Neuronal stem cell (in vitro differentiated cells): ENCODE measurements at regions not wholly inside any gene's neighbourhood (a gene's known extent, or its start where the extent isn't known, plus 50 kb on each side); places are given as distances from the start of the nearest gene placed in this dataset.

Experiments used
- DNase-seq: peaks from one replicate; pipeline ENCODE4 v3.0.0-alpha.2; 2013; ENCODE audit warnings: low spot score
- H2AFZ ChIP-seq: one replicate; pipeline ENCODE4 v1.6.1; 2013; ENCODE audit warnings: mild to moderate bottlenecking, low read length, inconsistent platforms
- H2AK5ac ChIP-seq: 2 replicates; pipeline ENCODE4 v1.6.1; 2013; ENCODE audit warnings: low read depth, mild to moderate bottlenecking, inconsistent platforms, low read length, moderate library complexity, mixed read lengths
- H2BK120ac ChIP-seq: 2 replicates; pipeline ENCODE4 v1.6.1; 2013; ENCODE audit warnings: low read depth, mild to moderate bottlenecking, inconsistent platforms, low read length, moderate library complexity, mixed read lengths
- H2BK12ac ChIP-seq: one replicate; pipeline ENCODE4 v1.6.1; 2013; ENCODE audit warnings: low read length, inconsistent platforms
- H2BK15ac ChIP-seq: 2 replicates; pipeline ENCODE4 v1.6.1; 2013; ENCODE audit warnings: mild to moderate bottlenecking, low read length, inconsistent platforms, mixed read lengths
- H2BK5ac ChIP-seq: one replicate; pipeline ENCODE4 v1.6.1; 2013; ENCODE audit warnings: inconsistent platforms, mild to moderate bottlenecking, low read length, moderate library complexity
- H3K14ac ChIP-seq: one replicate; pipeline ENCODE4 v1.6.1; 2013; ENCODE audit warnings: low read length, inconsistent platforms
- H3K18ac ChIP-seq: 2 replicates; pipeline ENCODE4 v1.6.1; 2013; ENCODE audit warnings: low read length, inconsistent platforms
- H3K23ac ChIP-seq: 2 replicates; pipeline ENCODE4 v1.6.1; 2013; ENCODE audit warnings: low read depth, mild to moderate bottlenecking, mixed read lengths, low read length, inconsistent platforms; ENCODE audit not compliant: poor library complexity
- H3K27ac ChIP-seq: replicated peaks from 3 replicates; pipeline ENCODE4 v1.5.1; 2013; ENCODE audit warnings: low read length, inconsistent platforms
- H3K27me3 ChIP-seq, 3 experiments: 2 replicates each; pipeline ENCODE4 v1.6.1; 2013; ENCODE audit warnings: low read length in 3 of 3, mild to moderate bottlenecking in 2 of 3, inconsistent platforms in 1 of 3, low read depth in 1 of 3, mixed read lengths in 1 of 3, moderate library complexity in 1 of 3; ENCODE audit not compliant: control insufficient read depth in 3 of 3, insufficient read depth in 3 of 3
- H3K36me3 ChIP-seq, 2 donors: replicated peaks in 1 of 2; 2 replicates each; pipeline ENCODE4 v1.6.1; 2013; ENCODE audit warnings: low read length in 2 of 2; ENCODE audit not compliant: control insufficient read depth in 2 of 2, insufficient read depth in 2 of 2
- H3K4ac ChIP-seq: 2 replicates; pipeline ENCODE4 v1.6.1; 2013; ENCODE audit warnings: inconsistent platforms, mild to moderate bottlenecking, low read length, moderate library complexity
- H3K4me1 ChIP-seq, 2 donors: 1 replicate in 1 of 2; 2 replicates in 1 of 2; pipeline ENCODE4 v1.6.1; 2013; ENCODE audit warnings: low read length in 2 of 2, low read depth in 1 of 2; ENCODE audit not compliant: control insufficient read depth in 2 of 2, insufficient read depth in 1 of 2
- H3K4me2 ChIP-seq: one replicate; pipeline ENCODE4 v1.6.1; 2013; ENCODE audit warnings: mild to moderate bottlenecking, low read length, inconsistent platforms; ENCODE audit not compliant: insufficient read depth, poor library complexity, severe bottlenecking
- H3K4me3 ChIP-seq, 2 donors: 2 replicates each; pipeline ENCODE4 v1.5.1; 2013; ENCODE audit warnings: low read length in 2 of 2, mild to moderate bottlenecking in 2 of 2, inconsistent platforms in 1 of 2, moderate library complexity in 1 of 2
- H3K79me1 ChIP-seq: one replicate; pipeline ENCODE4 v1.6.1; 2013; ENCODE audit warnings: low read depth, mild to moderate bottlenecking, inconsistent platforms, low read length, moderate library complexity
- H3K9ac ChIP-seq: one replicate; pipeline ENCODE4 v1.6.1; 2013; ENCODE audit warnings: mild to moderate bottlenecking, low read depth, low read length, inconsistent platforms; ENCODE audit not compliant: poor library complexity
- H3K9me3 ChIP-seq, 2 donors: replicated peaks in 1 of 2; 2 replicates each; pipeline versions ENCODE3 to v1.6.1; 2013; ENCODE audit warnings: low read length in 2 of 2, mild to moderate bottlenecking in 2 of 2, inconsistent platforms in 1 of 2, low read depth in 1 of 2, mixed read lengths in 1 of 2, moderate library complexity in 1 of 2; ENCODE audit not compliant: control insufficient read depth in 2 of 2, insufficient read depth in 1 of 2
- H4K8ac ChIP-seq: one replicate; pipeline ENCODE4 v1.6.1; 2013; ENCODE audit warnings: low read depth, mild to moderate bottlenecking, inconsistent platforms, low read length, moderate library complexity
- H4K91ac ChIP-seq: one replicate; pipeline ENCODE4 v1.6.1; 2013; ENCODE audit warnings: low read length, low read depth, mild to moderate bottlenecking, inconsistent platforms; ENCODE audit not compliant: poor library complexity
- WGBS, 2 donors: extraction: QIAGEN DNeasy Blood & Tissue Kit; methylation state at CpG; one replicate each; pipeline ENCODE4 v1.1.7; 2013; ENCODE audit warnings: missing lambda C conversion rate in 2 of 2, mixed read lengths in 1 of 2; ENCODE audit not compliant: insufficient read length in 2 of 2, insufficient replicate concordance in 1 of 2; ENCODE audit errors: extremely low coverage in 2 of 2; 5-methylcytosine and 5-hydroxymethylcytosine counted together

DNA sequence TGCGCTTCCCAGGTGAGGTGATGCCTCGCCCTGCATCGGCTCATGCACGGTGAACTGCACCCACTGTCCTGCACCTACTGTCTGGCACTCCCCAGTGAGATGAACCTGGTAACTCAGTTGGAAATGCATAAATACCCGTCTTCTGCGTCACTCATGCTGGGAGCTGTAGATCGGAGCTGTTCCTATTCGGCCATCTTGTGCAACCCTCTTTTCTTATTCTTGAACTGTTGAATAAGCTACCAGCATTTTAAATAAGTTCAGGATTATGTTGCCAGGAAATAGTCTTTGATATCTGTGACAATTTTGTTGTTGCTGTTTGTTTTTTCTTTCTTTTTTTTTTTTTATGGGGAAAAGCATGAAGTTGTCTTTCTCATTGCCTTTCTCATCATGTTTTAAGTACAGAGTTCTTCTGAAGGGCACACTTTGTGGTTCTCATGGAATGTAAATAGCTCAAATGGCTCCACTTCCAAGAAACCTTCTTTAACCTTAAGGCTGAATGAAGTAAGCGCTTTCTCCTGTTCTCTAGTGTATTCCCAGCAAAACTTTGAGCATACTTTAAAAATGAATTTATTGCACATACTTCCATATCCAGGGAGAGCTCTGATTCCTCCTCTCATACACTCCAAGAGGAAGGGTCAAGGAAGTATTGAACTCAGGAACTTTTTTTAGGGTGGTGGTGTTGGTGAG, 468.0 kb upstream of the TBL1XR1 start:
- H2BK15ac ChIP-seq: no peak overlapping the region
- no peaks in the 10 kb centered on the region for H3K79me1 ChIP-seq
- H3K27me3 ChIP-seq: no peaks in the 10 kb centered on the region
- no CpG with 5 or more reads among the region's 9 CpGs for WGBS, 2 donors
- H2AFZ ChIP-seq: no peak overlapping the region
- H3K4me1 ChIP-seq: no peaks in the 10 kb centered on the region
- H3K4ac ChIP-seq: no peak overlapping the region
- no peak overlapping the region for H3K23ac ChIP-seq
- no peak overlapping the region for H2BK120ac ChIP-seq
- no peak overlapping the region for H4K8ac ChIP-seq
- H3K9ac ChIP-seq: no peak overlapping the region
- peaks cover 0 to 9% of the 10 kb centered on the region in 2 donors for H3K9me3 ChIP-seq
- no peak overlapping the region for H3K18ac ChIP-seq
- H3K4me3 ChIP-seq: no peak overlapping the region
- H3K14ac ChIP-seq: no peak overlapping the region
- no peak for DNase-seq
- no peak overlapping the region for H4K91ac ChIP-seq
- H2BK12ac ChIP-seq: no peak overlapping the region
- no peak overlapping the region for H2BK5ac ChIP-seq
- H3K4me2 ChIP-seq: no peak overlapping the region
- H3K27ac ChIP-seq: no peak overlapping the region
- H2AK5ac ChIP-seq: no peak overlapping the region
- H3K36me3 ChIP-seq: no peaks in the 10 kb centered on the region

DNA sequence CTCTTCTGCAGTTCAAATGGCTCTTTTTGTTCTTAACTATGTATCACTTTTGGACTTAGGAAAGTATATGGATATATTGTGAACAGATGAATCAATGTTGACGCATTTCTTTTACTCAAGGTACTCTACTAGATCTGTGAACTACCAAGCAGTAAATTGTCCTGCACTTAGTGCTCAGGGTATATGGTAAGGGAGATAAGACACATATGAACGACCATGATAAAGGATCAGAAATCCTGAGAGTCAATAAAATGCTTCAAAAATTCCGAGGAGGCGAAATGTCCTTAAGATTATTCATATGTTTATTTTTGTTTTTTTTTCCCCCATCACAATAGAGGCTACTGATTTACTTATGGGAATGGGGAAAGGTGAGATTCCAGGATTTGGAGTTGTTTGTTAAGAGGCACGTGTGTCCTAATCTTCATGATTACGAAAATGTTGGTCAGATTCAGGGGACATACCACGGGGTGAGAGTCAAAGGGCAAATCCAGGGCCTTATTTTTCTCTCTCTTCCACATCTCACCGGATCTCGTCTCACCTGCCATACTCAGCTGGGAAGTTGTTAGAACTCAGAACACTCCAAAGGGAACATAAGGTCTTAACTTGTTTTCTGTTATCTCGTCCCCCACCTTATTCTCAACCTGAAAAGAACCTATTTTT, 475.1 kb upstream of the TBL1XR1 start:
- no CpG with 5 or more reads among the region's 10 CpGs for WGBS, 2 donors
- no peaks in the 10 kb centered on the region for H3K36me3 ChIP-seq

DNA sequence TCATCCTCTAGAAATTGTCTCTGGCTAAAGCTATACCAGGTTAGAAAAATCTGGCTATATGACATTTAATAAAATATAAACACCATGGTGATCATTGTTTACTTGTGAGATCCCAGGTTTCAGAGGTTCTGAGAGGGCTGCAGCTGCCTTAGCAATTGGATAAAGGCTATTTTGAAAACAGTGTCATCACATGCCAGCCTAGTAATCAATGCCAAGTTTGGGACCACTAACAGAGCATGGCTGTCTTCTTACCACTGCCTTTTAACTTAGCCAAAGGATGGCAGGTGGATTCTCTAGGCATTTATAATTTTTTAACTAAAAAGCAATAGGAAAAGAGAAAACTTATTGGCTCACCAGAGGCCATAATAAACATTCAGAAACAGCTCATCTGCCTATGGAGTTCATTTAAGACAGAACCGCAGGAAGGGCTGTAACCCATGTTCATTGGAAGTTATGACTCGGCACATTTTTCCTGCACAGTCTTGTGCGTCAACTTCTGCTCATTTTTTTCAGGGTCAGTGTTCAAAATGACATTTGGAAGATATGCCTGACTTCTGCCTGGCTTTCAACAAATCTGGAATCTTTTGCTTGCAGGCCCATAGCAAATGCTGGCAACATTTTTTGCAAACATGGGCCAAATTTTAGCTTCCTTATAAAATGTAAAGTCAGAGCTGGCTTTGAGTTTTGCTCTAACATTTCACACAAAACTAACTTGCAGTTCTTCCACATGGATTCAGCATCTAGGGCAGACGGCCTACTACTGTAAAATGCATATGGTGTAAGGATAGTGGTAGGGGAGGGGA, 476.0 kb upstream of the TBL1XR1 start:
- no peak overlapping the region for H3K4me3 ChIP-seq
- no peak overlapping the region for H4K8ac ChIP-seq
- no peaks in the 10 kb centered on the region for H3K27me3 ChIP-seq
- no peak overlapping the region for H3K4me2 ChIP-seq
- H3K4ac ChIP-seq: no peak overlapping the region
- no peak overlapping the region for H2BK120ac ChIP-seq
- H4K91ac ChIP-seq: no peak overlapping the region
- no peaks in the 10 kb centered on the region for H3K36me3 ChIP-seq
- no peak overlapping the region for H3K23ac ChIP-seq
- WGBS, 2 donors: no CpG with 5 or more reads among the region's 4 CpGs
- no peaks in the 10 kb centered on the region for H3K79me1 ChIP-seq
- H2BK15ac ChIP-seq: no peak overlapping the region
- no peaks in the 10 kb centered on the region for H3K9me3 ChIP-seq
- H3K27ac ChIP-seq: no peak overlapping the region
- no peak overlapping the region for H2BK5ac ChIP-seq
- no peak overlapping the region for H3K14ac ChIP-seq
- H3K9ac ChIP-seq: no peak overlapping the region
- H3K18ac ChIP-seq: no peak overlapping the region
- no peak overlapping the region for H2AK5ac ChIP-seq
- no peak for DNase-seq
- no peak overlapping the region for H2BK12ac ChIP-seq
- peaks cover 2 to 12% of the 10 kb centered on the region in 2 donors for H3K4me1 ChIP-seq
- peak overlapping the region; percentile 33 for H2AFZ ChIP-seq

More for the DNA sequence above, 475.1 kb upstream of the TBL1XR1 start:
- H3K9me3 ChIP-seq: no peaks in the 10 kb centered on the region
- no peak overlapping the region for H3K4ac ChIP-seq
- no peak overlapping the region for H2BK15ac ChIP-seq
- no peak overlapping the region for H3K14ac ChIP-seq
- no peak overlapping the region for H3K9ac ChIP-seq
- H2AK5ac ChIP-seq: no peak overlapping the region
- no peaks in the 10 kb centered on the region for H3K27me3 ChIP-seq
- no peak for DNase-seq
- no peak overlapping the region for H3K27ac ChIP-seq
- H3K4me1 ChIP-seq: peaks cover 2 to 12% of the 10 kb centered on the region in 2 donors
- no peak overlapping the region for H2BK120ac ChIP-seq
- H4K91ac ChIP-seq: no peak overlapping the region
- H2BK12ac ChIP-seq: no peak overlapping the region
- no peak overlapping the region for H3K4me3 ChIP-seq
- H2BK5ac ChIP-seq: no peak overlapping the region
- no peak overlapping the region for H3K23ac ChIP-seq
- no peak overlapping the region for H2AFZ ChIP-seq
- no peak overlapping the region for H3K18ac ChIP-seq
- H3K4me2 ChIP-seq: no peak overlapping the region
- H4K8ac ChIP-seq: no peak overlapping the region
- no peaks in the 10 kb centered on the region for H3K79me1 ChIP-seq

DNA sequence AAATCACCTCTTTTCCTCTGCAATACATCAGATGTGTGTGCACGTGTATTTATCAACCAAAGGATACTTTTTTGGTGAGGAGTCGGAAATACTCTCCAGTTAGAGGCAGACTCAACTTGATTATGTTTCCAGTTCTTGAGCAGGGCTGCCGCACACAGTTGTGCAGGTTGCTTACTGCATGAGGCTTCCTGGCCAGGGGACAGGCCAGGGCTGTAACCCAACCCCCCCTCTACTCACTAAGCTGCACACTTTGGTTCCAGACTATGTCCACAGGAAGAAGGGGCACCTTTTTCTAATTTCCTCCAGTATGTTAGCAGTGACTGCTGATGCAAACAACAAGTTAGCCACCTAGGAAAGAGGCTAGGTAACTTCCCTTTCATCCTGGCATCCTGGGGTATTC, 476.9 kb upstream of the TBL1XR1 start:
- Histone ChIP-seq H2AFZ (peak overlapping the region; percentile 1), H3K27ac (no peak overlapping the region), H3K36me3 (no peaks in the 10 kb centered on the region), H2BK12ac (peak overlapping the region; percentile 28), H3K4ac (no peak overlapping the region), H3K4me1 (peaks cover 2 to 12% of the 10 kb centered on the region in 2 donors), H4K8ac (no peak overlapping the region), H3K4me3 (no peak overlapping the region), H3K9me3 (no peaks in the 10 kb centered on the region), H3K79me1 (no peaks in the 10 kb centered on the region), H3K9ac (no peak overlapping the region), H2AK5ac (no peak overlapping the region), H2BK15ac (no peak overlapping the region), H3K27me3 (no peaks in the 10 kb centered on the region), H3K14ac (no peak overlapping the region), H2BK5ac (no peak overlapping the region), H4K91ac (no peak overlapping the region), H3K23ac (no peak overlapping the region), H3K4me2 (no peak overlapping the region), H2BK120ac (no peak overlapping the region), H3K18ac (no peak overlapping the region)
- no CpG with 5 or more reads among the region's 3 CpGs for WGBS, 2 donors
- DNase-seq: no peak
